Neural crest cell (in vitro differentiated cells): ENCODE measurements at regions not wholly inside any gene's neighbourhood (a gene's known extent, or its start where the extent isn't known, plus 50 kb on each side); places are given as distances from the start of the nearest gene placed in this dataset.

ENCODE experiments used
- DNase-seq: peaks from one replicate; pipeline ENCODE4 v3.0.0; 2021; ENCODE audit warnings: low read depth, mixed read lengths, low spot score
- H3K27ac Mint-ChIP-seq: one replicate; pipeline ENCODE4 v1.8.0; 2021; ENCODE audit warnings: mild to moderate bottlenecking, mixed read lengths; ENCODE audit not compliant: unreplicated experiment
- H3K27me3 Mint-ChIP-seq: 2 replicates; pipeline ENCODE4 v1.8.0; 2021; ENCODE audit warnings: low read depth, mild to moderate bottlenecking, mixed read lengths
- H3K36me3 Mint-ChIP-seq: 2 replicates; pipeline ENCODE4 v1.8.0; 2021; ENCODE audit warnings: low read depth, mild to moderate bottlenecking, mixed read lengths
- H3K4me1 Mint-ChIP-seq: 2 replicates; pipeline ENCODE4 v1.8.0; 2021; ENCODE audit warnings: mixed read lengths
- H3K4me3 Mint-ChIP-seq: one replicate; pipeline ENCODE4 v1.8.0; 2021; ENCODE audit warnings: mild to moderate bottlenecking, mixed read lengths
- H3K9me3 Mint-ChIP-seq: 2 replicates; pipeline ENCODE4 v1.8.0; 2021; ENCODE audit warnings: mixed read lengths
- TF ChIP-seq, protein P1 (sequence below): fragments of 200-600 bp; sonication (generic); conservative IDR thresholded peaks from 2 replicates; pipeline ENCODE4 v1.5.0; 2021; ENCODE audit warnings: antibody characterized with exemption, mild to moderate bottlenecking

DNA sequence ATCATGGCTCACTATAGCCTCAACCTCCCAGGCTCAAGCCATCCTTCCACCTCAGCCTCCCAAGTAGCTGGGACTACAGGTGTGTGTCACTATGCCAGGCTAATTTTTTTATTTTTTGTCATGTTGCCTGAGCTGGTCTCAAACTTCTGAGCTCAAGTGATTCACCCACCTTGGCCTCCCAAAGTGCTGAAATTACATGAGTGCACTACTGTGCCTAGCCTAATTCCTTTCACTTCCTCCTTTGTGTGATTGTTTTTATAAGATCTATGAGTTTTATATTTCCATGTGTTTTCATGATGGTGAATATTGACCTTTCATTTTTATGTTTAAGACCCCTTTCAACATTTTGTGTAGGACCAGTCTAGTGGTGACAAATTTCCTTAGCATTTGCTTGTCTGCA, 55.2 kb upstream of the IL12B start:
- Mint-ChIP-seq H3K27ac (no peak overlapping the region), H3K36me3 (peaks cover 5% of the 10 kb centered on the region), H3K4me3 (no peak overlapping the region), H3K27me3 (peaks cover 21% of the 10 kb centered on the region), H3K9me3 (peaks cover 7% of the 10 kb centered on the region), H3K4me1 (no peaks in the 10 kb centered on the region)
- no peak for DNase-seq
- TF ChIP-seq, protein P1, sequence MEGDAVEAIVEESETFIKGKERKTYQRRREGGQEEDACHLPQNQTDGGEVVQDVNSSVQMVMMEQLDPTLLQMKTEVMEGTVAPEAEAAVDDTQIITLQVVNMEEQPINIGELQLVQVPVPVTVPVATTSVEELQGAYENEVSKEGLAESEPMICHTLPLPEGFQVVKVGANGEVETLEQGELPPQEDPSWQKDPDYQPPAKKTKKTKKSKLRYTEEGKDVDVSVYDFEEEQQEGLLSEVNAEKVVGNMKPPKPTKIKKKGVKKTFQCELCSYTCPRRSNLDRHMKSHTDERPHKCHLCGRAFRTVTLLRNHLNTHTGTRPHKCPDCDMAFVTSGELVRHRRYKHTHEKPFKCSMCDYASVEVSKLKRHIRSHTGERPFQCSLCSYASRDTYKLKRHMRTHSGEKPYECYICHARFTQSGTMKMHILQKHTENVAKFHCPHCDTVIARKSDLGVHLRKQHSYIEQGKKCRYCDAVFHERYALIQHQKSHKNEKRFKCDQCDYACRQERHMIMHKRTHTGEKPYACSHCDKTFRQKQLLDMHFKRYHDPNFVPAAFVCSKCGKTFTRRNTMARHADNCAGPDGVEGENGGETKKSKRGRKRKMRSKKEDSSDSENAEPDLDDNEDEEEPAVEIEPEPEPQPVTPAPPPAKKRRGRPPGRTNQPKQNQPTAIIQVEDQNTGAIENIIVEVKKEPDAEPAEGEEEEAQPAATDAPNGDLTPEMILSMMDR = no peak

GRCh38 chr5:159386028-159386711, 55.9 kb upstream of the IL12B start:
- peaks cover 21% of the 10 kb centered on the region for H3K27me3 Mint-ChIP-seq
- no peak overlapping the region for H3K4me3 Mint-ChIP-seq
- TF ChIP-seq, protein P1 = no peak
- H3K4me1 Mint-ChIP-seq = no peaks in the 10 kb centered on the region
- DNase-seq = no peak
- peaks cover 7% of the 10 kb centered on the region for H3K9me3 Mint-ChIP-seq
- peaks cover 5% of the 10 kb centered on the region for H3K36me3 Mint-ChIP-seq
- H3K27ac Mint-ChIP-seq = no peak overlapping the region

GRCh38 chr5:159392871-159393270, 62.6 kb upstream of the IL12B start:
- Mint-ChIP-seq H3K4me3 (no peak overlapping the region), H3K4me1 (no peaks in the 10 kb centered on the region), H3K9me3 (no peaks in the 10 kb centered on the region), H3K36me3 (peaks cover 2% of the 10 kb centered on the region), H3K27me3 (peaks cover 15% of the 10 kb centered on the region), H3K27ac (no peak overlapping the region)
- no peak for DNase-seq
- TF ChIP-seq, protein P1 = no peak

GRCh38 chr5:159393854-159394274, 63.6 kb upstream of the IL12B start:
- no peak for DNase-seq
- peaks cover 11% of the 10 kb centered on the region for H3K27me3 Mint-ChIP-seq
- TF ChIP-seq, protein P1 = no peak
- no peak overlapping the region for H3K27ac Mint-ChIP-seq
- no peaks in the 10 kb centered on the region for H3K4me1 Mint-ChIP-seq
- no peaks in the 10 kb centered on the region for H3K9me3 Mint-ChIP-seq
- H3K36me3 Mint-ChIP-seq = no peaks in the 10 kb centered on the region
- H3K4me3 Mint-ChIP-seq = no peak overlapping the region

- H3K4me3 Mint-ChIP-seq = no peak overlapping the region
- no peak for DNase-seq
- H3K36me3 Mint-ChIP-seq = no peaks in the 10 kb centered on the region
- no peak overlapping the region for H3K27ac Mint-ChIP-seq
- TF ChIP-seq, protein P1 = no peak
- H3K9me3 Mint-ChIP-seq = no peaks in the 10 kb centered on the region
- H3K27me3 Mint-ChIP-seq = peaks cover 2% of the 10 kb centered on the region
- no peaks in the 10 kb centered on the region for H3K4me1 Mint-ChIP-seq
Observed at GRCh38 chr5:159395202-159395601, 64.9 kb upstream of the IL12B start.
